ENCODE measurements at regions not wholly inside any gene's neighbourhood (a gene's known extent, or its start where the extent isn't known, plus 50 kb on each side); places are given as distances from the start of the nearest gene placed in this dataset.

- Mint-ChIP-seq H3K4me1 (ENCODE audit: unreplicated experiment) (no peaks in the 10 kb centered on the region), H3K9me3 (ENCODE audit: unreplicated experiment) (no peaks in the 10 kb centered on the region), H3K27me3 (ENCODE audit: unreplicated experiment) (no peaks in the 10 kb centered on the region), H3K36me3 (ENCODE audit: low read depth, unreplicated experiment) (no peaks in the 10 kb centered on the region), H3K4me3 (ENCODE audit: unreplicated experiment) (no peak overlapping the region), H3K27ac (ENCODE audit: unreplicated experiment) (no peak overlapping the region)
- TF ChIP-seq, protein P1, sequence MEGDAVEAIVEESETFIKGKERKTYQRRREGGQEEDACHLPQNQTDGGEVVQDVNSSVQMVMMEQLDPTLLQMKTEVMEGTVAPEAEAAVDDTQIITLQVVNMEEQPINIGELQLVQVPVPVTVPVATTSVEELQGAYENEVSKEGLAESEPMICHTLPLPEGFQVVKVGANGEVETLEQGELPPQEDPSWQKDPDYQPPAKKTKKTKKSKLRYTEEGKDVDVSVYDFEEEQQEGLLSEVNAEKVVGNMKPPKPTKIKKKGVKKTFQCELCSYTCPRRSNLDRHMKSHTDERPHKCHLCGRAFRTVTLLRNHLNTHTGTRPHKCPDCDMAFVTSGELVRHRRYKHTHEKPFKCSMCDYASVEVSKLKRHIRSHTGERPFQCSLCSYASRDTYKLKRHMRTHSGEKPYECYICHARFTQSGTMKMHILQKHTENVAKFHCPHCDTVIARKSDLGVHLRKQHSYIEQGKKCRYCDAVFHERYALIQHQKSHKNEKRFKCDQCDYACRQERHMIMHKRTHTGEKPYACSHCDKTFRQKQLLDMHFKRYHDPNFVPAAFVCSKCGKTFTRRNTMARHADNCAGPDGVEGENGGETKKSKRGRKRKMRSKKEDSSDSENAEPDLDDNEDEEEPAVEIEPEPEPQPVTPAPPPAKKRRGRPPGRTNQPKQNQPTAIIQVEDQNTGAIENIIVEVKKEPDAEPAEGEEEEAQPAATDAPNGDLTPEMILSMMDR (IDR thresholded peaks at IDR 0.05; ENCODE audit: unreplicated experiment) = no peak
- DNase-seq (ENCODE audit: low spot score) = no peak
Observed at GRCh38 chr5:63220244-63220643, 641.6 kb downstream of the LRRC70 start.

- no peaks in the 10 kb centered on the region for H3K27me3 Mint-ChIP-seq (ENCODE audit: unreplicated experiment)
- no peak overlapping the region for H3K4me3 Mint-ChIP-seq (ENCODE audit: unreplicated experiment)
Observed at GRCh38 chr5:63217422-63217821, 638.8 kb downstream of the LRRC70 start.

DNA sequence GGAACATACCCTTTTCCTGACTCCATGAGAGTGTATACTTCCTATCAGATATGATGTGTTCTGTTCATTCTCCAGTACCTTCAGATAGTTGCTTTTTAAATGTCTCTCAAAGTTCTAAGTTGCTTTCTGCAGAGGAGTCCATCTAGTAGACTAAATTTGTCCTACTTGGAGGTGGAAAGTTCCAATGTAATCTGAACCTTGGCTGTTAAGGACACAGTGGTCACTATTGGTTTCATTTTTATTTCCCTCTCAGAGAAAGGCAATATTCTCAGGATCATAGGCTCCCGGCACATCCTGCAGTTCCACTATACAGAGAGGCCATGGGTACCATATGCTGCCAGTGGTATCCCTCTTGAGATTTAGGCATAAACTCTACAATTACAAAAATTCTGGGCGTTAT, 634.6 kb downstream of the LRRC70 start:
- H3K27me3 Mint-ChIP-seq (ENCODE audit: unreplicated experiment) = no peaks in the 10 kb centered on the region
- TF ChIP-seq, protein P1 (IDR thresholded peaks at IDR 0.05; ENCODE audit: unreplicated experiment) = no peak
- no peaks in the 10 kb centered on the region for H3K4me1 Mint-ChIP-seq (ENCODE audit: unreplicated experiment)
- H3K36me3 Mint-ChIP-seq (ENCODE audit: low read depth, unreplicated experiment) = no peaks in the 10 kb centered on the region
- no peak for DNase-seq (ENCODE audit: low spot score)
- no peak overlapping the region for H3K27ac Mint-ChIP-seq (ENCODE audit: unreplicated experiment)
- no peaks in the 10 kb centered on the region for H3K9me3 Mint-ChIP-seq (ENCODE audit: unreplicated experiment)
- H3K4me3 Mint-ChIP-seq (ENCODE audit: unreplicated experiment) = no peak overlapping the region

More at GRCh38 chr5:63217422-63217821, 638.8 kb downstream of the LRRC70 start:
- no peak overlapping the region for H3K27ac Mint-ChIP-seq (ENCODE audit: unreplicated experiment)
- H3K9me3 Mint-ChIP-seq (ENCODE audit: unreplicated experiment) = no peaks in the 10 kb centered on the region
- DNase-seq (ENCODE audit: low spot score) = no peak
- no peaks in the 10 kb centered on the region for H3K4me1 Mint-ChIP-seq (ENCODE audit: unreplicated experiment)
- no peaks in the 10 kb centered on the region for H3K36me3 Mint-ChIP-seq (ENCODE audit: low read depth, unreplicated experiment)
- TF ChIP-seq, protein P1 (IDR thresholded peaks at IDR 0.05; ENCODE audit: unreplicated experiment) = no peak

GRCh38 chr5:63211448-63212132, 633.0 kb downstream of the LRRC70 start:
- no peaks in the 10 kb centered on the region for H3K4me1 Mint-ChIP-seq (ENCODE audit: unreplicated experiment)
- DNase-seq (ENCODE audit: low spot score) = no peak
- no peaks in the 10 kb centered on the region for H3K27me3 Mint-ChIP-seq (ENCODE audit: unreplicated experiment)
- no peaks in the 10 kb centered on the region for H3K9me3 Mint-ChIP-seq (ENCODE audit: unreplicated experiment)
- H3K27ac Mint-ChIP-seq (ENCODE audit: unreplicated experiment) = no peak overlapping the region
- no peaks in the 10 kb centered on the region for H3K36me3 Mint-ChIP-seq (ENCODE audit: low read depth, unreplicated experiment)
- TF ChIP-seq, protein P1 (IDR thresholded peaks at IDR 0.05; ENCODE audit: unreplicated experiment) = no peak
- no peak overlapping the region for H3K4me3 Mint-ChIP-seq (ENCODE audit: unreplicated experiment)

DNA sequence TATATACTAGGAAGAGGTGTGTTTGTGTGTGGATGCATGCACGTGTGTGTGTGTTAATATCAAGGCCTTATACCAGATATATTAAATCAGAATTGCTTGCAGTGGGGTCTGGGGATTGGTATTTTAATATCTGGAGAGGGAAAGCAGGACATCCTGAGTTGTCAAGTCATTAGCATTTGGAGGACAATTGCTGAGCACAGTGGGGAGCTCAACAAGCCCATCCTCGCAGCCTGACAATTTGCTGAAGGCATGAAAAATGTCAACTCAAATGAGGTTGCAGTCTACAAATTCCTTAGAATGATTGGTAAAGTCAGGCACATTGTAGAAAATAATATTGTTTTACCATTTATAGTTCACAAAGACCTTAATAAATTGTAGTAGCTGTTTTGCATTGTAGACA, 627.4 kb downstream of the LRRC70 start:
- no peak for DNase-seq (ENCODE audit: low spot score)
- no peaks in the 10 kb centered on the region for H3K27me3 Mint-ChIP-seq (ENCODE audit: unreplicated experiment)
- H3K4me3 Mint-ChIP-seq (ENCODE audit: unreplicated experiment) = no peak overlapping the region
- no peak overlapping the region for H3K27ac Mint-ChIP-seq (ENCODE audit: unreplicated experiment)
- no peaks in the 10 kb centered on the region for H3K36me3 Mint-ChIP-seq (ENCODE audit: low read depth, unreplicated experiment)
- no peaks in the 10 kb centered on the region for H3K4me1 Mint-ChIP-seq (ENCODE audit: unreplicated experiment)
- TF ChIP-seq, protein P1 (IDR thresholded peaks at IDR 0.05; ENCODE audit: unreplicated experiment) = no peak
- no peaks in the 10 kb centered on the region for H3K9me3 Mint-ChIP-seq (ENCODE audit: unreplicated experiment)
